ENCODE measurements at regions not wholly inside any gene's neighbourhood (a gene's known extent, or its start where the extent isn't known, plus 50 kb on each side); places are given as distances from the start of the nearest gene placed in this dataset.
"Not testable (repeated sequence)": the region's sequence is repeated elsewhere in the genome, so short reads cannot be mapped to it uniquely, and the experiment has no call there.

DNA sequence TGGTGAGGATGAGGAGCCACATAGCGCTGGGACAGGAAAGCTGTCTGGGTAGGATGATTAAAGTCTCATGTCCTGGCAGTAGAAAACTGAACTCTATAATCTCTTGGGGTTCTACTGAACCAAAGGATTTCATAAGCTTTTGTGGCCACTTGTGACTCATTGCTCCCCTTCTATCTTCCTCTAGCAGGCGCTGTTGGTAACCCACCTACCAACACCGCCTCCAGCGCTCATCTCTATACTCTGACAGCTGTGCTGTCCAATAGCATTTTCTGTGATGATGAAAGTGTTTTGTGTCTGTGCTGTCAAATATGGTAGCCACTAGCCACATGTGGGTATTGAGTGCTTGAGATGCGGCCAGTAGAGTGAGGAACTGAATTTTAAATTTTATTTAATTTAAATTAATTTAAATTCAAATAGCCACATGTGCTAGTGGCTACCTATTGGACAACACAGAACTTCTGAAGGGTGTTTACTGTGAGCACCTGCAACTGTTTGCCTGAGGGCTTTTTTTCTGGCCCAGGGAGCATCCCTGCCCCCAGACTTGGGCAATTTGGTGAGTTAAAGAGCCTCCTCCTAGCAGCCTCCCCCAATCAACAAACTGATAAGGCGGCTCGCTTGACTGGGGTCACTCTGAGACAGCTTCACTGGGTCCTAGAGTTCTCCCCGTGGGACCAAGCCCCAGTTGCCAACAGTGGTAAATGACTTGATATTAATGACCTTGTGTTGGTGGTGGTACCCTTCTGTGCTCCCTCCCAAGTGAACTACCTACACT lies 169.2 kb upstream of the ATP6AP2 start:
- H3K4me1 ChIP-seq (ENCODE audit: insufficient read depth, low read length) = no peaks in the 10 kb centered on the region
- H3K4me3 ChIP-seq (ENCODE audit: low read length) = no peak overlapping the region
- H3K9me3 ChIP-seq (ENCODE audit: low read length) = peaks cover 3% of the 10 kb centered on the region
- no peaks in the 10 kb centered on the region for H3K36me3 ChIP-seq (ENCODE audit: insufficient read depth, low read length)
- H3K27me3 ChIP-seq (ENCODE audit: insufficient read depth, low read length) = peaks cover 2% of the 10 kb centered on the region
- H2AFZ ChIP-seq (ENCODE audit: low read depth, low read length) = no peak overlapping the region

DNA sequence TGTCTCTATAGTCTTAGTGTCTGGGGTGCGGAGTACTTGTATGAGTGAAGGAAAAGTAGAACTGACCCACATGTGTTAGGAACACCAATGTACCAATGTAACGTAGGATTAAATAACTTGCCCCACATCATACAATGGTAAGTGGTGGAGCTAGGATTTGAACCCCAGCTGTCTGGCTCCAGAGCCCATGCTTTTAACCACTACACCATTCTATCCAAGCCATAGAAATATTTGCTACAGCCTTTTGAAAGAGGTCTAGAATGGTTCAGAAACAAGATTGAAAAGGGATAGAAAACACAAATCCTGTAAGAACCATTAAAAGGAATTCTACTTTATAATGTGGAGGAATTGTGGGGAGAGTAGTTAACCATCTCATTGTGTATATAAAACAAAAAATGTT lies 169.9 kb upstream of the ATP6AP2 start:
- Histone ChIP-seq H3K4me3 (ENCODE audit: low read length) (no peak overlapping the region), H2AFZ (ENCODE audit: low read depth, low read length) (no peak overlapping the region), H3K9me3 (ENCODE audit: low read length) (peaks cover 3% of the 10 kb centered on the region), H3K36me3 (ENCODE audit: insufficient read depth, low read length) (no peaks in the 10 kb centered on the region), H3K4me1 (ENCODE audit: insufficient read depth, low read length) (no peaks in the 10 kb centered on the region), H3K27me3 (ENCODE audit: insufficient read depth, low read length) (peaks cover 2% of the 10 kb centered on the region)

DNA sequence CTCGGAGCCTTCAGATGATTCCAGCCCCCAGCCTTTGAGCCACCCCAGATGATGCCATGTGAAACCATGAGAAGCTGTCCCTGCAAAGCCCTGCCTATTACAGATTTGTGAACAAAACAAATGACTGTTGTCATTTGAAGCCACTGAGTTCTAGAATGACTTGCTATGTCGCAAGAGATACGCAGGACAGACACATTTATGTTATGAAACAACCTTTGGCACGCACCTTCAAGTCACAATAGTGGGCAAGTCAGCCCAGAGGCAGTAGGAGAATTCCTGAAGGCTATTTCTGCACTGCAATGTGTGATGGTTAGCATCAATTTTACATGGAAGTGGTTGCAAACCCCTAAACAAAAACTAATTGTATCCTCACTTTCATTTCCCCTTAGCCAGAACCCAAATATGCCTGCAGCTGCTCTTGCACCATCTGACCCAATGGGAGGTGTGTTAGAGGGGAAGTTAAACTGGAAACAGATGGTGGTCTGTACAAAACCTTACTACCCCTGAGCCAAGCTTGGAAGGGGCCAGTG lies 174.4 kb upstream of the ATP6AP2 start:
- Histone ChIP-seq H3K27me3 (ENCODE audit: insufficient read depth, low read length) (no peaks in the 10 kb centered on the region), H3K4me1 (ENCODE audit: insufficient read depth, low read length) (no peaks in the 10 kb centered on the region), H3K4me3 (ENCODE audit: low read length) (no peak overlapping the region), H3K9me3 (ENCODE audit: low read length) (peaks cover 3% of the 10 kb centered on the region), H3K36me3 (ENCODE audit: insufficient read depth, low read length) (no peaks in the 10 kb centered on the region), H2AFZ (ENCODE audit: low read depth, low read length) (no peak overlapping the region)

DNA sequence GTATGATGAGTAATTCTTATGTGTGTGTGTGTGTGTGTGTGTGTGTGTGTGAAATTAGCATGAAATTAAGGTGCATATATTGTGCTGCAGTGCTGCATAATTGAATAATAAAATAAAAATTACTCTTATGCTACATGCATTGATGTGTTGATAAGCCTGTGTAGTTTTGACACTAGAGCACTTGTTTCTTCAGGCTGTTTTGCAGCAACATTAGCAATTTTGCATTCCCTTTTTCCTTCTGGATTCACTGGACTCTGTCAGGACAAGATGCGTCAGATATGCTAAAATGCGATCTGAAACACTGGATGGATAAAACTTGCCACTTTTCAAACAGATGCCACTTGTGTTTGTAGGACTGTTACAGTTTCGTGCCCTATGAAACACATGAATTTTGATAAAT lies 175.4 kb upstream of the ATP6AP2 start:
- Histone ChIP-seq H3K36me3 (ENCODE audit: insufficient read depth, low read length) (no peaks in the 10 kb centered on the region), H2AFZ (ENCODE audit: low read depth, low read length) (no peak overlapping the region), H3K4me1 (ENCODE audit: insufficient read depth, low read length) (no peaks in the 10 kb centered on the region), H3K9me3 (ENCODE audit: low read length) (peaks cover 3% of the 10 kb centered on the region), H3K4me3 (ENCODE audit: low read length) (no peak overlapping the region), H3K27me3 (ENCODE audit: insufficient read depth, low read length) (no peaks in the 10 kb centered on the region)

DNA sequence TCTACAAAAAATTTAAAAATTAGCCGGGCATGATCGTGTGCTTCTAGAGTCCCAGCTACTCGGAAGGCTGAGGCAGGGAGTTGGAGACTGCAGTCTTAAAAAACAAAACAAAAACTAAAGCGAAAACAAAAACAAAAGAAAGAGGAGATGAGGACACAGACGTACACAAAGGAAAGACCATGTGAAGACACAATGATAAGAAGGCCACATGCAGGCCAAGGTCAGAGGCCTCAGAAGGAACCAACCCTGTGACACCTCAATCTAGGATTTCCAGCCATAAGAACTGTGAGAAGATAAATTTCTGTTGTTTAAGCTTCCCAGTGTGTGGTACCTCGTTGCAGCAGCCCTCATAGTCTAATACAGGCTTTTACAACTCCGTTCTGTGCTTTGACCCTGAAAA lies 177.0 kb upstream of the ATP6AP2 start:
- peaks cover 2% of the 10 kb centered on the region for H3K9me3 ChIP-seq (ENCODE audit: low read length)
- H3K4me1 ChIP-seq (ENCODE audit: insufficient read depth, low read length) = no peaks in the 10 kb centered on the region
- H2AFZ ChIP-seq (ENCODE audit: low read depth, low read length) = no peak overlapping the region
- H3K36me3 ChIP-seq (ENCODE audit: insufficient read depth, low read length) = no peaks in the 10 kb centered on the region
- no peaks in the 10 kb centered on the region for H3K27me3 ChIP-seq (ENCODE audit: insufficient read depth, low read length)
- H3K4me3 ChIP-seq (ENCODE audit: low read length) = no peak overlapping the region

DNA sequence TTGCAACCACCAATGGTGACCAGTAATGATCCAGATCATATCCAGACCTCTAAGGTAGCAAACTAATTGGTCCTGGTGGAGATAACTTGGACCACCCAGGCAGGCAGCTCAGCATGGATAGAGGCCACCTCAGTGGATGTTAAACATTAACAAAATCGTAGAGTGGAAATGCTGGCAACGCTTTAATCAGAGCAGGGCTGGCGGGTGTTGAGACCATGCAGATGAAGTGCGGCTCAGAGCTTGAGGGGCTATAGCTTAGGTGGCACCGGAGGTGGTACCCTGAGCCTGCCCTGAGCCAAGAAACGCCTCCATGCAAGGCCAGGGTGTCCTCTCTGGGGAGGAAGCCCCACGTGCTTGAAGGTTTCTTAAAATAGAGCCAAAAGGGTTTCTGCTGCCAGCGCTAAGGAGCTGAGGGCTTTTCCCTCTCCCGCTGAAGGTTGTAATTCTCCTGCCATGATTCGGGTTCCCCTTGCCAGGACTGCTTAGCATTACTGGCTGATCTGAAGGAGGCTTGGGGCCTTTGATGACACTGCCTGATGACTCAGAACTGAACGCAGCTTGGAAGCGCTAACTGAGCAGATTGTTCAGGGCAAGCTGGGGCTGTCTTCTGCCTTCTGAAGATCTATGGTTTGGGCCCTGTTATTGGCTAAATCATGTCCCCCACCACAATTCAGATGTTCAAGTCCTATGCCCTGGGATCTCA lies 177.8 kb upstream of the ATP6AP2 start:
- no peaks in the 10 kb centered on the region for H3K4me1 ChIP-seq (ENCODE audit: insufficient read depth, low read length)
- H3K9me3 ChIP-seq (ENCODE audit: low read length) = no peaks in the 10 kb centered on the region
- H3K36me3 ChIP-seq (ENCODE audit: insufficient read depth, low read length) = no peaks in the 10 kb centered on the region
- H3K27me3 ChIP-seq (ENCODE audit: insufficient read depth, low read length) = no peaks in the 10 kb centered on the region
- H2AFZ ChIP-seq (ENCODE audit: low read depth, low read length) = no peak overlapping the region
- no peak overlapping the region for H3K4me3 ChIP-seq (ENCODE audit: low read length)

DNA sequence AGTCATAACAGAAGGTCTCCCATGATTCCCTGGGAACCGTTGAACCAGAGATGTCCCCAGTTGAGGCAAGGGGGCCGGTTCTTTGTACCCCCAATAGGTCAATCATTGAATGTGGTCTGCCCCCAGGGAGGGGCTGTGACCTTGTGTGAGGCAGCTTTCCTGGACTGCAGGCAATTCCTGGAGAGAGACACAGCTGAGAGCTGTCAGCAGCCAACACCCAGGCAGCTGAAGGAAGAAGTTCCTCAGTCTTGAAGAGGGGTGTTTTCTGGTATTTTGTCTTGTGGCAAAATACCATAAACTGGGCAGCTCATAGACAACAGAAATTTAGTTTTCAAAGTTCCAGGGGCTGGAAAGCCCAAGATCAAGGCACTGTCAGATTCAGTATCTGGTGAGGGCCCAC lies 185.7 kb upstream of the ATP6AP2 start:
- no peaks in the 10 kb centered on the region for H3K36me3 ChIP-seq (ENCODE audit: insufficient read depth, low read length)
- H3K4me1 ChIP-seq (ENCODE audit: insufficient read depth, low read length) = no peaks in the 10 kb centered on the region
- H2AFZ ChIP-seq (ENCODE audit: low read depth, low read length) = no peak overlapping the region
- no peaks in the 10 kb centered on the region for H3K27me3 ChIP-seq (ENCODE audit: insufficient read depth, low read length)
- H3K4me3 ChIP-seq (ENCODE audit: low read length) = no peak overlapping the region
- no peaks in the 10 kb centered on the region for H3K9me3 ChIP-seq (ENCODE audit: low read length)

DNA sequence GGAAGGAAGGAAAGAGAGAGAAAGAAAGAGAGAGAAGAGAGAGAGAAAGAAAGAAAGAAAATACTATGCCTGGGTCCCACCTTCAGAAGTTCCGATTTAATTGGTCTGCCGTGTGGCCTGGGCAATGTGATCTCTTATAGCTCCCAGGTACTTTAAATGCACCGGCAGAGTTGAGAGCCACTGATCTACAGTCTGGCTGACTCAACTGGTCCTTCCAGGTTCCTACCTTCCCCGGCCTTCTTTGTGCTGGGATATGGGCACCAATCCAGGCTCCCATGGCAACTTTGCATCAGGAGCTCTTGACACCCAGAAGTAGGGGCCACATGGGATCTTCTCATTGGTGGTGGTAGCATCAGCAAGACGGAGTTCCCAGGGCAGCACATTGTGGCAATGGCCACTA lies 186.5 kb upstream of the ATP6AP2 start:
- H3K9me3 ChIP-seq (ENCODE audit: low read length) = no peaks in the 10 kb centered on the region
- H3K4me1 ChIP-seq (ENCODE audit: insufficient read depth, low read length) = no peaks in the 10 kb centered on the region
- no peaks in the 10 kb centered on the region for H3K36me3 ChIP-seq (ENCODE audit: insufficient read depth, low read length)
- H2AFZ ChIP-seq (ENCODE audit: low read depth, low read length) = no peak overlapping the region
- no peaks in the 10 kb centered on the region for H3K27me3 ChIP-seq (ENCODE audit: insufficient read depth, low read length)
- no peak overlapping the region for H3K4me3 ChIP-seq (ENCODE audit: low read length)

DNA sequence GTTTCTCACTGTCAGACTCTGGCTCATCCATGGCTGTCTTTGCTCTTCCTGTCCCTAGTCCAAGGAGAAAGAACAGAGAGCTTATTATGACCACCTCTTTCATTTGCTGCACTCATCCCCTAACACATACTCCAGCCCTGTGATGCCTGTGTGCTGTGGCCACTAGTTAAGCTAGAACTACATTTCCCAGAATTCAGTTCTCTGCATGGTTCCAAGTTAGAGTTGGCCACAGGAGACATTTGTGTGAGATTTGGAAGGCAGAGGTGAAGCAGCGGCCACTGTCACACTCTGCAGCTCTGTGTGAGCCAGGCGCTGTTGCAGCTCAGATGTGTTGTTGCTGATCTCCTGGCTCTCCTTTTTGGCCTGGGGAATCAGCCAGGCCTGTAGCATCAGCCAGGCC lies 188.2 kb upstream of the ATP6AP2 start:
- Histone ChIP-seq H3K9me3 (ENCODE audit: low read length) (no peaks in the 10 kb centered on the region), H3K4me1 (ENCODE audit: insufficient read depth, low read length) (no peaks in the 10 kb centered on the region), H3K27me3 (ENCODE audit: insufficient read depth, low read length) (no peaks in the 10 kb centered on the region), H3K36me3 (ENCODE audit: insufficient read depth, low read length) (no peaks in the 10 kb centered on the region), H2AFZ (ENCODE audit: low read depth, low read length) (no peak overlapping the region), H3K4me3 (ENCODE audit: low read length) (no peak overlapping the region)

DNA sequence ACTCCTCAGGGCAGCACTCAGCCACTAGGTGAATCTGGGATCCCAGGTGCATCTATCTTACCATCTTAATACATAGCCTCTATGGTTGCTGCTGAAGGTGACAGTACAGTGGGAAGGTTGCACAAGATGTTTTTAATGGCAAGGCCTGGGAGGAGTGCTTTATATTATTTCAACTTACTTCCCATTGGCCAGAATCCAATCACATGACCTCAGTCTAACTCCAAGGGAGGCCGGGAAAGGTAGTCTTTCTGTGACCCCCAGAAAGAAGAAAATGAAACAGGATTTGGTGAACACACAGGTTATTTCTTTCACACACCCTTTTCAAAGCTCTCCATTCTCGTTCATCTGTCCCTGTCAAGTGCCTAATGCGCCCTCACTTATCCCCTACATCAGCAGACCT lies 189.1 kb upstream of the ATP6AP2 start:
- H3K4me1 ChIP-seq (ENCODE audit: insufficient read depth, low read length) = no peaks in the 10 kb centered on the region
- H3K9me3 ChIP-seq (ENCODE audit: low read length) = no peaks in the 10 kb centered on the region
- no peak overlapping the region for H2AFZ ChIP-seq (ENCODE audit: low read depth, low read length)
- H3K27me3 ChIP-seq (ENCODE audit: insufficient read depth, low read length) = no peaks in the 10 kb centered on the region
- no peak overlapping the region for H3K4me3 ChIP-seq (ENCODE audit: low read length)
- no peaks in the 10 kb centered on the region for H3K36me3 ChIP-seq (ENCODE audit: insufficient read depth, low read length)

DNA sequence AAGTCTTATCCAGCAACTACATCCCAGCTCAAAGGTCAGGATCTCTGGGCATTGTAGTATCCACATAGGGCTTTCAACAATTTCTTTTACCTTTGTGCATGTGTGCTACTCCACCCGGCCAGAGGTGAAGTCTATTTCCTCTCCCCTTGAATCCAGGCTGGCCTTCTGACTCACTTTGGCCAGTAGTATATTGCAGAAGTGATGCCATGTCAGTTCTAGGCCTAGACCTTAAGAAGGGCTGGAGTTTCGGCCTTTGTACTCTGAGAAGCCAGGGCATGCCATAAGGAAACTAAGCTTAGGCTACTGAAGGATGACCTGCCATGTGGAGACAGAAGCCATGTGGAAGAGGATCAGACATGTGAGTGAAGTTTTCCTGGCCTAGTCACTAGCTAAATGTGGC lies 191.2 kb upstream of the ATP6AP2 start:
- Histone ChIP-seq H3K4me1 (ENCODE audit: insufficient read depth, low read length) (no peaks in the 10 kb centered on the region), H2AFZ (ENCODE audit: low read depth, low read length) (no peak overlapping the region), H3K4me3 (ENCODE audit: low read length) (no peak overlapping the region), H3K36me3 (ENCODE audit: insufficient read depth, low read length) (no peaks in the 10 kb centered on the region), H3K27me3 (ENCODE audit: insufficient read depth, low read length) (no peaks in the 10 kb centered on the region), H3K9me3 (ENCODE audit: low read length) (no peaks in the 10 kb centered on the region)

DNA sequence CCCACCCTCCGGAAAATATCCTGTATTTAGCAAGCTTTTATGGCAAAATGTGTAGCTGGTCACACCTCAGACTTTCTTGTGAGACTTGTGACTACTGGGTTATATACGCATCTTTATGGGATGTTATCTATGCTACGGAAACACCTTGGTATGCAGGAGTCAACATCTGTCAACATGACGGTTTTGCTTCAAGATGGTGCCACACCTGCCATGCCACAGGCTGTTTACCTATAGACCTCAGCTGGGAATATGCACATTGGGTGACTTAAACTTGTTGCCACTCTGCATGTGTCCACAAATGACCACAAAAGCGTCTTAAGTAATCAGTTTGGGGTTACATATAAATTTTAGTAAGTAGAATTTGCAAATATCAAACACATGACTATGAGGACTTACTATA lies 192.3 kb upstream of the ATP6AP2 start:
- Histone ChIP-seq H3K4me1 (ENCODE audit: insufficient read depth, low read length) (no peaks in the 10 kb centered on the region), H3K9me3 (ENCODE audit: low read length) (no peaks in the 10 kb centered on the region), H3K4me3 (ENCODE audit: low read length) (no peak overlapping the region), H3K36me3 (ENCODE audit: insufficient read depth, low read length) (no peaks in the 10 kb centered on the region), H2AFZ (ENCODE audit: low read depth, low read length) (no peak overlapping the region), H3K27me3 (ENCODE audit: insufficient read depth, low read length) (no peaks in the 10 kb centered on the region)

DNA sequence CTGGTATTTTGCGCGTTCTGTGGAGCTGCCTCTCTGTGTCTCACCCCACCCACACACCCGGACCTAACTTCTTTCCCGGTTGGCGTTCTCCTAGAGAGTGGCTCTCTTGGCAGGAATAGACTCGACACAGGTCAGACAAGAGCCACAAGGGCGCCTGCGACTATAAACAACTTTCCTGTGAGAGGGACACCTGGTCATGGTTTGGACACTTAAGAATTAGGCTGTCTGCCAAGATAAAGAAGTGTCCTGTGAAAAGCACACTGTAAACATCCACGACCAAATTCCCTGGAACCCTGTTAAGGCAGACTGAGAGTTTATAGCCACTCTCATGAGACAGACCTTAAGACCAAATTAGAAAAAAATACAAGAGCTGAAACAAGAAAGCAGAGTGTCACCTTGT lies 192.9 kb upstream of the ATP6AP2 start:
- not testable (repeated sequence) for H2AFZ ChIP-seq (ENCODE audit: low read depth, low read length)

More for the DNA sequence above, 192.9 kb upstream of the ATP6AP2 start:
- H3K9me3 ChIP-seq (ENCODE audit: low read length); H3K4me1 ChIP-seq (ENCODE audit: insufficient read depth, low read length); H3K4me3 ChIP-seq (ENCODE audit: low read length); H3K27me3 ChIP-seq (ENCODE audit: insufficient read depth, low read length); H3K36me3 ChIP-seq (ENCODE audit: insufficient read depth, low read length): not testable (repeated sequence)

Measured in neuron (in vitro differentiated cells).